ENCODE measurements at regions not wholly inside any gene's neighbourhood (a gene's known extent, or its start where the extent isn't known, plus 50 kb on each side); places are given as distances from the start of the nearest gene placed in this dataset.
"Not testable (repeated sequence)": the region's sequence is repeated elsewhere in the genome, so short reads cannot be mapped to it uniquely, and the experiment has no call there.

DNA sequence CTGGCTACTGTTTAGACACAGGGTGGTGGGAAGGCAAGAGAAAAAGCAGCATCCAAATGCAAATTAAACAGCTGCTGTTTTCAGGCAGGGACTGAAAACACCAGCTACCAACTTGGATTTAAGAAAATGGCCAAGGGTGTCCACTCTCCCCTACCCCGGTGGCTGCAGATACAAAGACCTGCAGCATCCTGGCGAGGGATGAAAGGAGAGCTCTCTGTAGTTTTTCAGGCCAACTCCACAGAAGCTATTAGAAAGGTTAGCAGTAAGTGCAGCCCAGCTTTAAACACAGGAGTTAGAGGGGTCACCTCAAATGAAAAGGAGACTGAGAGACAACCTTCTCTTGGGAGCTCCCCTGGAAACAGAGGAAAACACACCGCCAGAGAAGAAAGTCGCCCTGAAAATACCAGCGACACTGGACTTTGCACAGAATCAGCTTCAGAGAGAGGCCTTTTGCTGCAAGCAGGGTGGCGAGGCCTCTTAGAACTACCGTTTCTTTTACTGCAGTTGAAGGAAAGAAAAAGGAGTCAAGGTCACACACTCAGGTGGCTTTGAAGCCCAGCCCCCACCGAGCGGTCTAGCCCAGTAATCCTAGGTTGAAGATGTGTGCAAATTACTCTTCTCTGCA lies 74.4 kb upstream of the TIAM1 start:
- Histone ChIP-seq H2BK12ac (ENCODE audit: insufficient read length, low read depth, low read length) (no peak overlapping the region), H3K4me1 (ENCODE audit: insufficient read depth, low read length) (no peaks in the 10 kb centered on the region), H3K56ac (ENCODE audit: insufficient read length, low read depth, low read length) (no peak overlapping the region), H3K23me2 (ENCODE audit: insufficient read length, low read depth, low read length, poor library complexity, severe bottlenecking) (no peaks in the 10 kb centered on the region), H3K27ac (ENCODE audit: insufficient read length, low read depth, low read length) (no peak overlapping the region), H3K9ac (ENCODE audit: extremely low read depth, insufficient read length, low read length) (no peak overlapping the region), H3K4ac (ENCODE audit: low read depth, low read length) (no peak overlapping the region), H2AFZ (ENCODE audit: low read length) (no peak overlapping the region), H3K4me2 (ENCODE audit: insufficient read depth, insufficient read length, low read length) (no peak overlapping the region), H2AK5ac (ENCODE audit: insufficient read length, low read length) (no peak overlapping the region), H3K79me2 (ENCODE audit: insufficient read depth, low read length) (no peaks in the 10 kb centered on the region), H2BK20ac (ENCODE audit: low read depth, low read length, poor library complexity, severe bottlenecking) (no peak overlapping the region), H3K79me1 (ENCODE audit: insufficient read depth, low read depth, low read length, poor library complexity, severe bottlenecking) (no peaks in the 10 kb centered on the region), H3K27me3 (ENCODE audit: insufficient read depth, low read length) (no peaks in the 10 kb centered on the region), H3K14ac (ENCODE audit: insufficient read depth, low read length) (no peak overlapping the region; the same call in 1 of the 2 replicates), H2BK5ac (ENCODE audit: insufficient read length, low read length) (no peak overlapping the region), H4K20me1 (ENCODE audit: control insufficient read depth, insufficient read depth, insufficient read length) (no peaks in the 10 kb centered on the region), H3K9me3 (ENCODE audit: control insufficient read depth, low read depth, low read length) (no peaks in the 10 kb centered on the region), H4K5ac (ENCODE audit: insufficient read length, low read depth, low read length) (no peak overlapping the region), H2BK15ac (ENCODE audit: low read depth, low read length) (no peak overlapping the region), H4K8ac (replicated peaks; ENCODE audit: insufficient read length, low read depth, low read length) (no peak overlapping the region), H3K23ac (ENCODE audit: insufficient read length, low read depth, low read length) (no peak overlapping the region), H3K18ac (ENCODE audit: insufficient read length, low read depth, low read length) (no peak overlapping the region), H4K91ac (ENCODE audit: insufficient read length, low read depth, low read length) (no peak overlapping the region), H2BK120ac (ENCODE audit: low read depth, low read length, poor library complexity, severe bottlenecking) (no peak overlapping the region), H3T11ph (ENCODE audit: low read length) (no peak overlapping the region)
- Mint-ChIP-seq H3K27me3 (ENCODE audit: low read depth) (no peaks in the 10 kb centered on the region), H3K9me3 (no peaks in the 10 kb centered on the region), H3K4me3 (no peak overlapping the region), H3K4me1 (peaks cover 13 to 14% of the 10 kb centered on the region in 2 experiments), H3K36me3 (ENCODE audit: insufficient read depth in 1 of 3, low read depth in 3 of 3) (peaks cover 0 to under 1% (median 0%) of the 10 kb centered on the region in 3 experiments; a peak in 1 of 7 replicates), H3K27ac (no peak overlapping the region; a peak in 1 of 7 replicates)
- no peak for DNase-seq
- TF ChIP-seq, protein P1, sequence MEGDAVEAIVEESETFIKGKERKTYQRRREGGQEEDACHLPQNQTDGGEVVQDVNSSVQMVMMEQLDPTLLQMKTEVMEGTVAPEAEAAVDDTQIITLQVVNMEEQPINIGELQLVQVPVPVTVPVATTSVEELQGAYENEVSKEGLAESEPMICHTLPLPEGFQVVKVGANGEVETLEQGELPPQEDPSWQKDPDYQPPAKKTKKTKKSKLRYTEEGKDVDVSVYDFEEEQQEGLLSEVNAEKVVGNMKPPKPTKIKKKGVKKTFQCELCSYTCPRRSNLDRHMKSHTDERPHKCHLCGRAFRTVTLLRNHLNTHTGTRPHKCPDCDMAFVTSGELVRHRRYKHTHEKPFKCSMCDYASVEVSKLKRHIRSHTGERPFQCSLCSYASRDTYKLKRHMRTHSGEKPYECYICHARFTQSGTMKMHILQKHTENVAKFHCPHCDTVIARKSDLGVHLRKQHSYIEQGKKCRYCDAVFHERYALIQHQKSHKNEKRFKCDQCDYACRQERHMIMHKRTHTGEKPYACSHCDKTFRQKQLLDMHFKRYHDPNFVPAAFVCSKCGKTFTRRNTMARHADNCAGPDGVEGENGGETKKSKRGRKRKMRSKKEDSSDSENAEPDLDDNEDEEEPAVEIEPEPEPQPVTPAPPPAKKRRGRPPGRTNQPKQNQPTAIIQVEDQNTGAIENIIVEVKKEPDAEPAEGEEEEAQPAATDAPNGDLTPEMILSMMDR (conservative IDR thresholded peaks at IDR 0.05) = no peak
- WGBS (ENCODE audit: extremely low coverage, insufficient read length, low lambda C conversion rate) = no CpG with 5 or more reads among the region's 9 CpGs

GRCh38 chr21:31417214-31417613 lies 73.2 kb upstream of the TIAM1 start:
- not testable (repeated sequence) for H3K4me3 Mint-ChIP-seq; DNase-seq; H3K36me3 Mint-ChIP-seq (ENCODE audit: insufficient read depth in 1 of 3, low read depth in 3 of 3); H4K91ac ChIP-seq (ENCODE audit: insufficient read length, low read depth, low read length); H3K23me2 ChIP-seq (ENCODE audit: insufficient read length, low read depth, low read length, poor library complexity, severe bottlenecking); H2BK120ac ChIP-seq (ENCODE audit: low read depth, low read length, poor library complexity, severe bottlenecking); H3K4ac ChIP-seq (ENCODE audit: low read depth, low read length); H2BK5ac ChIP-seq (ENCODE audit: insufficient read length, low read length); H3T11ph ChIP-seq (ENCODE audit: low read length); H4K5ac ChIP-seq (ENCODE audit: insufficient read length, low read depth, low read length); H3K27me3 ChIP-seq (ENCODE audit: insufficient read depth, low read length); H2BK20ac ChIP-seq (ENCODE audit: low read depth, low read length, poor library complexity, severe bottlenecking); H2AFZ ChIP-seq (ENCODE audit: low read length); H2BK12ac ChIP-seq (ENCODE audit: insufficient read length, low read depth, low read length); H3K9me3 Mint-ChIP-seq; H3K14ac ChIP-seq (ENCODE audit: insufficient read depth, low read length); H4K20me1 ChIP-seq (ENCODE audit: control insufficient read depth, insufficient read depth, insufficient read length); H3K9ac ChIP-seq (ENCODE audit: extremely low read depth, insufficient read length, low read length); H2AK5ac ChIP-seq (ENCODE audit: insufficient read length, low read length); H3K56ac ChIP-seq (ENCODE audit: insufficient read length, low read depth, low read length); H3K79me2 ChIP-seq (ENCODE audit: insufficient read depth, low read length); H3K4me2 ChIP-seq (ENCODE audit: insufficient read depth, insufficient read length, low read length); H3K27me3 Mint-ChIP-seq (ENCODE audit: low read depth); H2BK15ac ChIP-seq (ENCODE audit: low read depth, low read length); H4K8ac ChIP-seq (replicated peaks; ENCODE audit: insufficient read length, low read depth, low read length); H3K27ac ChIP-seq (ENCODE audit: insufficient read length, low read depth, low read length); H3K9me3 ChIP-seq (ENCODE audit: control insufficient read depth, low read depth, low read length); H3K79me1 ChIP-seq (ENCODE audit: insufficient read depth, low read depth, low read length, poor library complexity, severe bottlenecking); H3K4me1 ChIP-seq (ENCODE audit: insufficient read depth, low read length); H3K23ac ChIP-seq (ENCODE audit: insufficient read length, low read depth, low read length); H3K18ac ChIP-seq (ENCODE audit: insufficient read length, low read depth, low read length)
- H3K27ac Mint-ChIP-seq = peak overlapping the region in 1 of 3 experiments; percentile 48; a peak in 1 of 7 replicates
- WGBS (ENCODE audit: extremely low coverage, insufficient read length, low lambda C conversion rate) = no CpG with 5 or more reads among the region's 3 CpGs
- peaks cover 13 to 14% of the 10 kb centered on the region in 2 experiments for H3K4me1 Mint-ChIP-seq
